GM23248 (cell line): ENCODE measurements at regions not wholly inside any gene's neighbourhood (a gene's known extent, or its start where the extent isn't known, plus 50 kb on each side); places are given as distances from the start of the nearest gene placed in this dataset.
A peak's percentile ranks its signal among the peaks of the same experiment; 100 is the strongest.

Experiments used
- DNase-seq: peaks from one replicate; pipeline ENCODE4 v3.0.0-alpha.2; 2015
- H2AFZ ChIP-seq: fragments of 200-600 bp; sonication (generic); 2 replicates; pipeline ENCODE4 v1.6.1; 2016; ENCODE audit warnings: antibody characterized with exemption
- H3F3A ChIP-seq: fragments of 200-600 bp; sonication (generic); 2 replicates; pipeline ENCODE4 v1.6.1; 2016; ENCODE audit warnings: mild to moderate bottlenecking, antibody characterized with exemption, mixed run types; ENCODE audit not compliant: insufficient read depth
- H3K27ac ChIP-seq: fragments of 200-600 bp; sonication (generic); 2 replicates; pipeline ENCODE4 v1.5.1; 2016; ENCODE audit warnings: mild to moderate bottlenecking
- H3K27me3 ChIP-seq: fragments of 200-600 bp; sonication (generic); replicated peaks from 2 replicates; pipeline ENCODE4 v1.6.1; 2016; ENCODE audit warnings: mild to moderate bottlenecking; ENCODE audit not compliant: insufficient read depth
- H3K36me3 ChIP-seq: fragments of 200-600 bp; sonication (generic); 2 replicates; pipeline ENCODE4 v1.6.1; 2016; ENCODE audit warnings: low read depth, mild to moderate bottlenecking
- H3K4me1 ChIP-seq: fragments of 200-600 bp; sonication (generic); 2 replicates; pipeline ENCODE4 v1.6.1; 2016; ENCODE audit warnings: mild to moderate bottlenecking; ENCODE audit not compliant: insufficient read depth
- H3K4me2 ChIP-seq: fragments of 200-600 bp; sonication (generic); one replicate; pipeline ENCODE4 v1.6.1; 2016; ENCODE audit warnings: mild to moderate bottlenecking; ENCODE audit not compliant: unreplicated experiment
- H3K4me3 ChIP-seq: fragments of 200-600 bp; sonication (generic); 2 replicates; pipeline ENCODE4 v1.5.1; 2016; ENCODE audit warnings: mild to moderate bottlenecking
- H3K79me2 ChIP-seq: fragments of 200-600 bp; sonication (generic); 2 replicates; pipeline ENCODE4 v1.6.1; 2016; ENCODE audit warnings: mild to moderate bottlenecking; ENCODE audit not compliant: insufficient read depth
- H3K9ac ChIP-seq: fragments of 200-600 bp; sonication (generic); 2 replicates; pipeline ENCODE4 v1.6.1; 2016; ENCODE audit warnings: mild to moderate bottlenecking
- H3K9me2 ChIP-seq: fragments of 200-600 bp; sonication (generic); 2 replicates; pipeline ENCODE4 v1.6.1; 2016; ENCODE audit warnings: mixed run types, mild to moderate bottlenecking, moderate library complexity; ENCODE audit not compliant: insufficient read depth
- H3K9me3 ChIP-seq: fragments of 200-600 bp; sonication (generic); one replicate; pipeline ENCODE4 v1.6.1; 2017; ENCODE audit warnings: low read depth
- H4K20me1 ChIP-seq: fragments of 200-600 bp; sonication (generic); 2 replicates; pipeline ENCODE4 v1.6.0; 2016; ENCODE audit not compliant: insufficient read depth
- EZH2 ChIP-seq: fragments of 200-600 bp; sonication (generic); IDR thresholded peaks from 2 replicates; pipeline ENCODE4 v1.6.1; 2018; ENCODE audit warnings: antibody characterized with exemption, mild to moderate bottlenecking; ENCODE audit not compliant: insufficient read depth, poor library complexity, severe bottlenecking
- EZH2phosphoT487 ChIP-seq: fragments of 200-600 bp; sonication (generic); IDR thresholded peaks from 2 replicates; pipeline ENCODE4 v1.6.1; 2018; ENCODE audit warnings: antibody characterized with exemption, moderate library complexity, mild to moderate bottlenecking, low read depth; ENCODE audit not compliant: insufficient read depth
- WGBS, 2 experiments: methylation state at CpG; one replicate each; pipeline ENCODE4 v1.1.6; 2015 to 2017; ENCODE audit warnings: low lambda C conversion rate in 2 of 2, low coverage in 1 of 2; ENCODE audit errors: missing lambda C conversion rate in 2 of 2; 5-methylcytosine and 5-hydroxymethylcytosine counted together
- in situ Hi-C: fragments of 300-500 bp; cut with MboI; formaldehyde crosslinking; loops from 2 replicates; pipeline ENCODE4 v1.15.0; 2020

GRCh38 chr5:84725946-84726570 is 341.4 kb upstream of the EDIL3 start:
- Histone ChIP-seq H3K27me3 (no peaks in the 10 kb centered on the region), H2AFZ (no peak overlapping the region), H3K4me1 (no peaks in the 10 kb centered on the region), H3F3A (no peaks in the 10 kb centered on the region), H3K79me2 (no peaks in the 10 kb centered on the region), H3K4me3 (no peak overlapping the region), H3K27ac (no peak overlapping the region), H3K9me3 (no peaks in the 10 kb centered on the region), H3K9me2 (no peaks in the 10 kb centered on the region), H3K36me3 (no peaks in the 10 kb centered on the region), H4K20me1 (no peaks in the 10 kb centered on the region), H3K4me2 (no peak overlapping the region), H3K9ac (no peak overlapping the region)
- no peak for TF ChIP-seq EZH2
- TF ChIP-seq EZH2phosphoT487, result no peak
- in situ Hi-C loops, result no loop called here
- DNase-seq, result no peak
- 21 to 26% methylated on average over 2 of the region's 2 CpGs for WGBS, 2 experiments

- TF ChIP-seq EZH2phosphoT487 (no peak), EZH2 (no peak)
- no peaks in the 10 kb centered on the region for H3K9me2 ChIP-seq
- H4K20me1 ChIP-seq, result no peaks in the 10 kb centered on the region
- in situ Hi-C loops, result no loop called here
- no peak overlapping the region for H3K4me3 ChIP-seq
- H3K9me3 ChIP-seq, result no peaks in the 10 kb centered on the region
- no peaks in the 10 kb centered on the region for H3K4me1 ChIP-seq
- no peak overlapping the region for H2AFZ ChIP-seq
- H3K4me2 ChIP-seq, result no peak overlapping the region
- H3K9ac ChIP-seq, result no peak overlapping the region
- 14% methylated on average over 1 of the region's 1 CpG for WGBS, 2 experiments
- no peaks in the 10 kb centered on the region for H3F3A ChIP-seq
- H3K27ac ChIP-seq, result no peak overlapping the region
- no peaks in the 10 kb centered on the region for H3K79me2 ChIP-seq
- peak; percentile 0 for DNase-seq
- H3K36me3 ChIP-seq, result no peaks in the 10 kb centered on the region
- no peaks in the 10 kb centered on the region for H3K27me3 ChIP-seq
Measured at GRCh38 chr5:84724683-84725082, 340.0 kb upstream of the EDIL3 start.

GRCh38 chr5:84724181-84724580 is 339.5 kb upstream of the EDIL3 start:
- in situ Hi-C loops, result no loop called here
- Histone ChIP-seq H3K4me3 (no peak overlapping the region), H3K9me2 (no peaks in the 10 kb centered on the region), H3K79me2 (no peaks in the 10 kb centered on the region), H3K27me3 (no peaks in the 10 kb centered on the region), H3K9ac (no peak overlapping the region), H3K9me3 (no peaks in the 10 kb centered on the region), H3K27ac (no peak overlapping the region), H3K4me2 (no peak overlapping the region), H4K20me1 (no peaks in the 10 kb centered on the region), H2AFZ (no peak overlapping the region), H3F3A (no peaks in the 10 kb centered on the region), H3K36me3 (no peaks in the 10 kb centered on the region), H3K4me1 (no peaks in the 10 kb centered on the region)
- WGBS, 2 experiments, result 47 to 48% methylated on average over 3 of the region's 3 CpGs
- TF ChIP-seq EZH2phosphoT487 (no peak), EZH2 (no peak)
- no peak for DNase-seq

- DNase-seq, result no peak
- Histone ChIP-seq H3K4me1 (no peaks in the 10 kb centered on the region), H3F3A (no peaks in the 10 kb centered on the region), H3K9me2 (no peaks in the 10 kb centered on the region), H2AFZ (no peak overlapping the region), H3K27ac (no peak overlapping the region), H3K4me3 (no peak overlapping the region), H3K4me2 (no peak overlapping the region), H3K36me3 (no peaks in the 10 kb centered on the region), H4K20me1 (no peaks in the 10 kb centered on the region), H3K27me3 (no peaks in the 10 kb centered on the region), H3K9ac (no peak overlapping the region), H3K79me2 (no peaks in the 10 kb centered on the region), H3K9me3 (no peaks in the 10 kb centered on the region)
- 20 to 28% methylated on average over 3 of the region's 3 CpGs for WGBS, 2 experiments
- TF ChIP-seq EZH2phosphoT487 (no peak), EZH2 (no peak)
- in situ Hi-C loops, result no loop called here
Measured at GRCh38 chr5:84718377-84718776, 333.7 kb upstream of the EDIL3 start.

- no peaks in the 10 kb centered on the region for H3K9me3 ChIP-seq
- H2AFZ ChIP-seq, result no peak overlapping the region
- no peak overlapping the region for H3K4me2 ChIP-seq
- no peaks in the 10 kb centered on the region for H3K36me3 ChIP-seq
- H3K4me3 ChIP-seq, result no peak overlapping the region
- H4K20me1 ChIP-seq, result no peaks in the 10 kb centered on the region
- H3K4me1 ChIP-seq, result no peaks in the 10 kb centered on the region
- no peaks in the 10 kb centered on the region for H3K9me2 ChIP-seq
- no peak overlapping the region for H3K9ac ChIP-seq
- WGBS, 2 experiments, result 49 to 62% methylated on average over 3 of the region's 3 CpGs
- in situ Hi-C loops, result no loop called here
- no peaks in the 10 kb centered on the region for H3K79me2 ChIP-seq
- TF ChIP-seq EZH2, result no peak
- TF ChIP-seq EZH2phosphoT487, result no peak
- H3F3A ChIP-seq, result no peaks in the 10 kb centered on the region
- H3K27me3 ChIP-seq, result no peaks in the 10 kb centered on the region
- no peak for DNase-seq
- no peak overlapping the region for H3K27ac ChIP-seq
Measured at GRCh38 chr5:84715686-84716085, 331.0 kb upstream of the EDIL3 start.
